ENCODE measurements at regions not wholly inside any gene's neighbourhood (a gene's known extent, or its start where the extent isn't known, plus 50 kb on each side); places are given as distances from the start of the nearest gene placed in this dataset.

GRCh38 chr6:140049251-140049650, 674.8 kb upstream of the CITED2 start:
- TF ChIP-seq EZH2phosphoT487 (IDR thresholded peaks at IDR 0.05; ENCODE audit: insufficient read depth, low read depth) (no peak), EZH2 (IDR thresholded peaks at IDR 0.05; ENCODE audit: insufficient read depth, poor library complexity, severe bottlenecking) (no peak)
- H3K4me2 ChIP-seq (ENCODE audit: unreplicated experiment) = no peak overlapping the region
- peaks cover 40% of the 10 kb centered on the region for H3K4me1 ChIP-seq (ENCODE audit: insufficient read depth)
- in situ Hi-C loops (cut with MboI) = no loop called here
- no peaks in the 10 kb centered on the region for H3K9me3 ChIP-seq (ENCODE audit: low read depth)
- H3K36me3 ChIP-seq (ENCODE audit: low read depth) = no peaks in the 10 kb centered on the region
- no peaks in the 10 kb centered on the region for H4K20me1 ChIP-seq (ENCODE audit: insufficient read depth)
- H3K79me2 ChIP-seq (ENCODE audit: insufficient read depth) = no peaks in the 10 kb centered on the region
- H3K27ac ChIP-seq = no peak overlapping the region
- H3K4me3 ChIP-seq = no peak overlapping the region
- peaks cover 42% of the 10 kb centered on the region for H3F3A ChIP-seq (ENCODE audit: insufficient read depth)
- 92 to 99% methylated on average over 2 of the region's 2 CpGs for WGBS, 2 experiments (ENCODE audit: low coverage in 1 of 2, low lambda C conversion rate in 2 of 2, missing lambda C conversion rate in 2 of 2)
- H2AFZ ChIP-seq = no peak overlapping the region
- no peaks in the 10 kb centered on the region for H3K27me3 ChIP-seq (replicated peaks; ENCODE audit: insufficient read depth)
- no peak for DNase-seq
- H3K9me2 ChIP-seq (ENCODE audit: insufficient read depth) = no peaks in the 10 kb centered on the region
- H3K9ac ChIP-seq = no peak overlapping the region

- WGBS, 2 experiments (ENCODE audit: low coverage in 1 of 2, low lambda C conversion rate in 2 of 2, missing lambda C conversion rate in 2 of 2) = 32 to 53% methylated on average over 2 of the region's 2 CpGs
- Histone ChIP-seq H3K4me3 (no peak overlapping the region), H3F3A (ENCODE audit: insufficient read depth) (peaks cover 42% of the 10 kb centered on the region), H3K79me2 (ENCODE audit: insufficient read depth) (no peaks in the 10 kb centered on the region), H3K4me2 (ENCODE audit: unreplicated experiment) (no peak overlapping the region), H4K20me1 (ENCODE audit: insufficient read depth) (no peaks in the 10 kb centered on the region), H3K4me1 (ENCODE audit: insufficient read depth) (peaks cover 41% of the 10 kb centered on the region), H3K9me3 (ENCODE audit: low read depth) (no peaks in the 10 kb centered on the region), H3K27me3 (replicated peaks; ENCODE audit: insufficient read depth) (no peaks in the 10 kb centered on the region), H3K9me2 (ENCODE audit: insufficient read depth) (no peaks in the 10 kb centered on the region), H3K36me3 (ENCODE audit: low read depth) (no peaks in the 10 kb centered on the region), H3K27ac (no peak overlapping the region), H2AFZ (peak overlapping the region; percentile 35; the same call in 1 of the 2 replicates), H3K9ac (no peak overlapping the region)
- TF ChIP-seq EZH2 (IDR thresholded peaks at IDR 0.05; ENCODE audit: insufficient read depth, poor library complexity, severe bottlenecking) = no peak
- no peak for TF ChIP-seq EZH2phosphoT487 (IDR thresholded peaks at IDR 0.05; ENCODE audit: insufficient read depth, low read depth)
- DNase-seq = no peak
- in situ Hi-C loops (cut with MboI) = no loop called here
Measured at GRCh38 chr6:140048202-140048790, 673.8 kb upstream of the CITED2 start.

GRCh38 chr6:140047321-140047720, 672.9 kb upstream of the CITED2 start:
- TF ChIP-seq EZH2 (IDR thresholded peaks at IDR 0.05; ENCODE audit: insufficient read depth, poor library complexity, severe bottlenecking) (no peak), EZH2phosphoT487 (IDR thresholded peaks at IDR 0.05; ENCODE audit: insufficient read depth, low read depth) (no peak)
- Histone ChIP-seq H2AFZ (no peak overlapping the region), H3K9me3 (ENCODE audit: low read depth) (no peaks in the 10 kb centered on the region), H3K9ac (no peak overlapping the region), H4K20me1 (ENCODE audit: insufficient read depth) (no peaks in the 10 kb centered on the region), H3K27ac (no peak overlapping the region), H3F3A (ENCODE audit: insufficient read depth) (peaks cover 42% of the 10 kb centered on the region), H3K4me3 (no peak overlapping the region), H3K9me2 (ENCODE audit: insufficient read depth) (no peaks in the 10 kb centered on the region), H3K27me3 (replicated peaks; ENCODE audit: insufficient read depth) (no peaks in the 10 kb centered on the region), H3K4me2 (ENCODE audit: unreplicated experiment) (no peak overlapping the region), H3K36me3 (ENCODE audit: low read depth) (no peaks in the 10 kb centered on the region), H3K4me1 (ENCODE audit: insufficient read depth) (peaks cover 41% of the 10 kb centered on the region), H3K79me2 (ENCODE audit: insufficient read depth) (no peaks in the 10 kb centered on the region)
- no peak for DNase-seq
- in situ Hi-C loops (cut with MboI) = no loop called here
- 100% methylated on average over 1 of the region's 1 CpG for WGBS, 2 experiments (ENCODE audit: low coverage in 1 of 2, low lambda C conversion rate in 2 of 2, missing lambda C conversion rate in 2 of 2)

GRCh38 chr6:140046016-140046632, 671.7 kb upstream of the CITED2 start:
- Histone ChIP-seq H3K9me3 (ENCODE audit: low read depth) (no peaks in the 10 kb centered on the region), H3K4me2 (ENCODE audit: unreplicated experiment) (no peak overlapping the region), H3K9ac (no peak overlapping the region), H4K20me1 (ENCODE audit: insufficient read depth) (no peaks in the 10 kb centered on the region), H3K4me3 (no peak overlapping the region), H3K36me3 (ENCODE audit: low read depth) (no peaks in the 10 kb centered on the region), H3K27me3 (replicated peaks; ENCODE audit: insufficient read depth) (no peaks in the 10 kb centered on the region), H3K79me2 (ENCODE audit: insufficient read depth) (no peaks in the 10 kb centered on the region), H2AFZ (no peak overlapping the region), H3K27ac (no peak overlapping the region), H3F3A (ENCODE audit: insufficient read depth) (peaks cover 39% of the 10 kb centered on the region), H3K9me2 (ENCODE audit: insufficient read depth) (no peaks in the 10 kb centered on the region), H3K4me1 (ENCODE audit: insufficient read depth) (peaks cover 39% of the 10 kb centered on the region)
- 81 to 89% methylated on average over 3 of the region's 3 CpGs for WGBS, 2 experiments (ENCODE audit: low coverage in 1 of 2, low lambda C conversion rate in 2 of 2, missing lambda C conversion rate in 2 of 2)
- in situ Hi-C loops (cut with MboI) = no loop called here
- DNase-seq = no peak
- TF ChIP-seq EZH2 (IDR thresholded peaks at IDR 0.05; ENCODE audit: insufficient read depth, poor library complexity, severe bottlenecking) (no peak), EZH2phosphoT487 (IDR thresholded peaks at IDR 0.05; ENCODE audit: insufficient read depth, low read depth) (no peak)

Data from GM23248 (cell line).